K562 (cell line): ENCODE measurements at regions not wholly inside any gene's neighbourhood (a gene's known extent, or its start where the extent isn't known, plus 50 kb on each side); places are given as distances from the start of the nearest gene placed in this dataset.

Source experiments
- ATAC-seq: fragments of 200-7000 bp; cut with Tn5 transposase; 3 replicates; pipeline ENCODE4 v1.9.1; 2020; ENCODE audit warnings: moderate library complexity
- BruUV-seq: library from RNA; stranded (reverse); fragments of 400-500 nt; replicated peaks from 2 replicates; lab custom pipeline; 2021; lab: Mats Ljungman, UMichigan
- CTCF ChIA-PET: fragments of 300-600 bp; formaldehyde crosslinking; extraction: SDS; loops from one replicate; lab custom pipeline; 2021; ENCODE audit warnings: low intra/inter-chr PET ratio; lab: Yijun Ruan, JAX
- POLR2A ChIA-PET: fragments of 300-600, 350-650 bp; sonication (Branson Sonifier 250); formaldehyde crosslinking; extraction: SDS; loops from one replicate; lab custom pipeline; 2021; ENCODE audit warnings: antibody characterized with exemption, inconsistent platforms; lab: Yijun Ruan, JAX
- DNase-seq, 4 experiments: peaks; one replicate each; pipeline versions ENCODE4 v3.0.0 to v3.0.0-alpha.2; 2011 to 2018; ENCODE audit warnings: low spot score in 3 of 4, mixed read lengths in 3 of 4; ENCODE audit errors: extremely low read depth in 1 of 4
- FAIRE-seq: peaks from 2 replicates; lab custom pipeline; 2011; peaks lifted over from hg19 to GRCh38; lab: Jason Lieb, UNC
- H2AFZ ChIP-seq: 2 replicates; pipeline ENCODE4 v1.6.0; 2011; ENCODE audit warnings: low read depth, low read length, control low read depth, inconsistent platforms
- H3K27ac ChIP-seq: fragments of 200-600 bp; 3 replicates; pipeline ENCODE4 v1.8.0; 2011; ENCODE audit warnings: low read depth, mild to moderate bottlenecking, control low read depth, inconsistent platforms, low read length, moderate library complexity, mixed read lengths; ENCODE audit errors: extremely low read depth
- H3K27me3 ChIP-seq, 2 experiments: fragments of 300-600 bp in 1 of 2; 2 replicates in 1 of 2; 3 replicates in 1 of 2; pipeline versions ENCODE4 v1.6.0 to v1.8.0; 2011; ENCODE audit warnings: inconsistent platforms in 2 of 2, low read length in 2 of 2, mild to moderate bottlenecking in 1 of 2, mixed read lengths in 1 of 2, moderate library complexity in 1 of 2; ENCODE audit not compliant: control insufficient read depth in 2 of 2, insufficient read depth in 2 of 2
- H3K36me3 ChIP-seq: fragments of 300-600 bp; 3 replicates; pipeline ENCODE4 v1.8.0; 2011; ENCODE audit warnings: mild to moderate bottlenecking, low read length, inconsistent platforms; ENCODE audit not compliant: control insufficient read depth, insufficient read depth
- H3K4me1 ChIP-seq, 2 experiments: fragments of 200-600 bp in 1 of 2; replicated peaks in 1 of 2; 2 replicates in 1 of 2; 3 replicates in 1 of 2; pipeline versions ENCODE4 v1.5.1 to v1.8.0; 2011; ENCODE audit warnings: inconsistent platforms in 2 of 2, low read length in 2 of 2, mild to moderate bottlenecking in 1 of 2, mixed read lengths in 1 of 2, moderate library complexity in 1 of 2; ENCODE audit not compliant: control insufficient read depth in 2 of 2, insufficient read depth in 2 of 2
- H3K4me2 ChIP-seq: 2 replicates; pipeline ENCODE4 v1.6.1; 2011; ENCODE audit warnings: low read length, control low read depth, inconsistent platforms, mixed read lengths; ENCODE audit not compliant: insufficient read depth
- H3K4me3 ChIP-seq: fragments of 200-600 bp; sonication (generic), shearing (Covaris generic); 2 replicates; pipeline ENCODE4 v1.5.1; 2016; ENCODE audit warnings: control low read depth, inconsistent platforms
- H3K79me2 ChIP-seq: fragments of 200-600 bp; 3 replicates; pipeline ENCODE4 v1.8.0; 2011; ENCODE audit warnings: low read length, inconsistent platforms; ENCODE audit not compliant: control insufficient read depth, insufficient read depth
- H3K9ac ChIP-seq, 2 experiments: 2 replicates each; pipeline versions ENCODE4 v1.6.0 to v1.6.1; 2011; ENCODE audit warnings: low read depth in 2 of 2, low read length in 2 of 2, control low read depth in 1 of 2, inconsistent platforms in 1 of 2, mild to moderate bottlenecking in 1 of 2, mixed read lengths in 1 of 2; ENCODE audit not compliant: insufficient read depth in 1 of 2
- H3K9me1 ChIP-seq: one replicate; pipeline ENCODE4 v1.6.0; 2011; ENCODE audit warnings: inconsistent platforms, mild to moderate bottlenecking, low read length, moderate library complexity; ENCODE audit not compliant: control insufficient read depth, insufficient read depth
- H3K9me3 ChIP-seq: replicated peaks from 2 replicates; pipeline ENCODE4 v1.5.1; 2011; ENCODE audit warnings: low read depth, low read length, inconsistent platforms; ENCODE audit not compliant: control insufficient read depth, insufficient read depth
- H4K20me1 ChIP-seq: replicated peaks from 2 replicates; pipeline ENCODE4 v1.6.1; 2011; ENCODE audit warnings: low read length, inconsistent platforms, mixed read lengths; ENCODE audit not compliant: control insufficient read depth, insufficient read depth
- CEBPB ChIP-seq: fragments of 450-650 bp; IDR thresholded peaks from 2 replicates; pipeline ENCODE4 v1.6.1; 2016; ENCODE audit warnings: missing genetic modification characterization, missing compliant biosample characterization
- DNMT1 ChIP-seq: fragments of 450-650 bp; IDR thresholded peaks from 2 replicates; pipeline ENCODE4 v1.6.1; 2016; ENCODE audit warnings: antibody characterized with exemption, mild to moderate bottlenecking
- DPF2 ChIP-seq: fragments of 450-650 bp; IDR thresholded peaks from 2 replicates; pipeline ENCODE4 v1.6.1; 2016
- GABPB2 ChIP-seq: fragments of 250-450 bp; sonication (Bioruptor Pico); conservative IDR thresholded peaks from 2 replicates; pipeline ENCODE4 v1.5.1; 2021; ENCODE audit warnings: mild to moderate bottlenecking
- MBD2 ChIP-seq: sonication (generic); IDR thresholded peaks from 2 replicates; pipeline ENCODE4 v1.6.1; 2016; ENCODE audit warnings: low read depth, borderline replicate concordance
- NR2C1 ChIP-seq, 2 experiments: fragments of 450-650 bp; IDR thresholded peaks; 2 replicates each; pipeline ENCODE4 v1.6.1; 2017; ENCODE audit warnings: mild to moderate bottlenecking in 2 of 2, antibody characterized with exemption in 1 of 2, inconsistent platforms in 1 of 2, missing compliant biosample characterization in 1 of 2, missing genetic modification characterization in 1 of 2
- SAP30 ChIP-seq: fragments of 200-600 bp; sonication (generic); IDR thresholded peaks from 2 replicates; pipeline ENCODE4 v1.6.1; 2012; ENCODE audit warnings: borderline replicate concordance, low read depth, mild to moderate bottlenecking, moderate library complexity, low read length, control low read depth, inconsistent platforms; ENCODE audit not compliant: insufficient read depth, poor library complexity, severe bottlenecking
- SNIP1 ChIP-seq: fragments of 450-650 bp; IDR thresholded peaks from 2 replicates; pipeline ENCODE4 v1.7.1; 2017; ENCODE audit warnings: low read depth, mild to moderate bottlenecking
- SNRNP70 ChIP-seq: fragments of 200-400 bp; formaldehyde crosslinking; optimal IDR thresholded peaks from 2 replicates; pipeline ENCODE3; 2017; ENCODE audit warnings: low read depth, low read length
- TCF3 ChIP-seq: sonication (generic); formaldehyde crosslinking; IDR thresholded peaks from 2 replicates; pipeline ENCODE4 v1.4.0; 2020; ENCODE audit warnings: mild to moderate bottlenecking, missing genetic modification reagents
- ZNF124 ChIP-seq: sonication (generic); formaldehyde crosslinking; IDR thresholded peaks from 2 replicates; pipeline ENCODE4 v1.8.1; 2022; ENCODE audit warnings: missing genetic modification reagents
- ZNF174 ChIP-seq: fragments of 250-450 bp; sonication (Bioruptor Pico); IDR thresholded peaks from 2 replicates; pipeline ENCODE4 v1.4.0; 2020; ENCODE audit warnings: mild to moderate bottlenecking
- ZNF24 ChIP-seq: fragments of 450-650 bp; IDR thresholded peaks from 2 replicates; pipeline ENCODE4 v1.6.1; 2016
- ZNF398 ChIP-seq: fragments of 250-450 bp; sonication (Bioruptor Pico); IDR thresholded peaks from 2 replicates; pipeline ENCODE4 v1.8.0; 2021; ENCODE audit warnings: moderate library complexity, mild to moderate bottlenecking, inconsistent platforms
- ZNF551 ChIP-seq: fragments of 250-450 bp; sonication (Bioruptor Pico); IDR thresholded peaks from 2 replicates; pipeline ENCODE4 v1.5.0; 2021; ENCODE audit warnings: mild to moderate bottlenecking, moderate library complexity
- ZNF561 ChIP-seq: fragments of 450-650 bp; formaldehyde crosslinking; conservative IDR thresholded peaks from 2 replicates; pipeline ENCODE4 v1.4.0; 2020; ENCODE audit warnings: mild to moderate bottlenecking, moderate library complexity
- ZNF830 ChIP-seq: fragments of 250-450 bp; sonication (Bioruptor Pico); IDR thresholded peaks from 2 replicates; pipeline ENCODE4 v1.5.0; 2021; ENCODE audit warnings: mild to moderate bottlenecking
- WGBS: fragments of 100-300 bp; shearing (Covaris generic); methylation state at CpG from one replicate; pipeline ENCODE4 v1.1.6; 2016; ENCODE audit warnings: low coverage, mixed read lengths; ENCODE audit not compliant: insufficient coverage; ENCODE audit errors: missing lambda C conversion rate; 5-methylcytosine and 5-hydroxymethylcytosine counted together
- in situ Hi-C: fragments of 300-500 bp; cut with MboI; formaldehyde crosslinking; loops from 4 replicates; pipeline ENCODE4 v1.15.0; 2018; ENCODE audit warnings: inconsistent platforms, mixed read lengths
- intact Hi-C: fragments of 100-400 bp; cut with micrococcal nuclease; formaldehyde crosslinking; loops from 2 replicates; pipeline ENCODE4 v1.14.2; 2022

GRCh38 chr7:41508755-41509154 lies 194.1 kb downstream of the INHBA start:
- WGBS = 7% methylated on average over 4 of the region's 4 CpGs
- no peak overlapping the region for H3K4me2 ChIP-seq
- H2AFZ ChIP-seq = no peak overlapping the region
- no peaks in the 10 kb centered on the region for H3K9me3 ChIP-seq
- no peak for TF ChIP-seq SNIP1
- TF ChIP-seq DPF2 = no peak
- TF ChIP-seq NR2C1 (IDR thresholded peaks at IDR 0.05) = no peak
- no peak for TF ChIP-seq NR2C1 (tag; IDR thresholded peaks at IDR 0.05)
- TF ChIP-seq MBD2 = no peak
- no peak for TF ChIP-seq ZNF551 (CRISPR knock-in tag)
- no peak for TF ChIP-seq ZNF561 (CRISPR knock-in tag)
- TF ChIP-seq ZNF174 = no peak
- TF ChIP-seq SAP30 = no peak
- TF ChIP-seq ZNF24 = no peak
- no peak for TF ChIP-seq CEBPB
- no peak for TF ChIP-seq ZNF398
- no peak for TF ChIP-seq TCF3 (CRISPR knock-in tag)
- TF ChIP-seq SNRNP70 = no peak
- no peak for TF ChIP-seq ZNF830 (CRISPR knock-in tag)
- no peak for TF ChIP-seq ZNF124 (CRISPR knock-in tag)
- no peak for TF ChIP-seq GABPB2
- no peak for TF ChIP-seq DNMT1
- no peak overlapping the region for H3K4me3 ChIP-seq
- CTCF ChIA-PET = no interaction called here
- FAIRE-seq = no peak
- intact Hi-C loops = no loop called here
- no peaks in the 10 kb centered on the region for H4K20me1 ChIP-seq
- H3K9me1 ChIP-seq = no peaks in the 10 kb centered on the region
- POLR2A ChIA-PET = no interaction called here
- no peaks in the 10 kb centered on the region for H3K27me3 ChIP-seq
- no peak overlapping the region for H3K9ac ChIP-seq
- no peaks in the 10 kb centered on the region for H3K4me1 ChIP-seq
- no peaks in the 10 kb centered on the region for H3K36me3 ChIP-seq
- no peak for ATAC-seq
- H3K27ac ChIP-seq = no peak overlapping the region
- BruUV-seq = no TSS peak
- no peaks in the 10 kb centered on the region for H3K79me2 ChIP-seq
- in situ Hi-C loops = no loop called here
- no peak for DNase-seq
